Astrocyte (in vitro differentiated cells and primary cell): ENCODE measurements at regions not wholly inside any gene's neighbourhood (a gene's known extent, or its start where the extent isn't known, plus 50 kb on each side); places are given as distances from the start of the nearest gene placed in this dataset.

ENCODE experiments used
- DNase-seq: peaks from one replicate; pipeline ENCODE4 v3.0.0-alpha.2; 2010; ENCODE audit warnings: low read depth
- FAIRE-seq: peaks from 2 replicates; lab custom pipeline; 2011; peaks lifted over from hg19 to GRCh38; lab: Jason Lieb, UNC
- H2AFZ ChIP-seq: 2 replicates; pipeline ENCODE4 v1.6.0; 2012; ENCODE audit warnings: low read depth, low read length, inconsistent platforms
- H3K27ac ChIP-seq: 2 replicates; pipeline ENCODE4 v1.5.1; 2011; ENCODE audit warnings: low read depth, low read length, inconsistent platforms
- H3K27me3 ChIP-seq: 2 replicates; pipeline ENCODE4 v1.6.0; 2011; ENCODE audit warnings: low read length, inconsistent platforms; ENCODE audit not compliant: insufficient read depth
- H3K36me3 ChIP-seq: 2 replicates; pipeline ENCODE4 v1.5.1; 2011; ENCODE audit warnings: low read length, inconsistent platforms; ENCODE audit not compliant: insufficient read depth
- H3K4me1 ChIP-seq: 2 replicates; pipeline ENCODE4 v1.5.1; 2011; ENCODE audit warnings: low read length, inconsistent platforms; ENCODE audit not compliant: insufficient read depth
- H3K4me2 ChIP-seq: 2 replicates; pipeline ENCODE4 v1.6.0; 2012; ENCODE audit warnings: low read length, inconsistent platforms
- H3K4me3 ChIP-seq: 2 replicates; pipeline ENCODE4 v1.5.1; 2011; ENCODE audit warnings: low read depth, mild to moderate bottlenecking, low read length, inconsistent platforms; ENCODE audit not compliant: insufficient read depth
- H3K79me2 ChIP-seq: 2 replicates; pipeline ENCODE4 v1.6.0; 2012; ENCODE audit warnings: mild to moderate bottlenecking, low read length, inconsistent platforms; ENCODE audit not compliant: insufficient read depth
- H3K9ac ChIP-seq: 2 replicates; pipeline ENCODE4 v1.6.0; 2012; ENCODE audit warnings: mild to moderate bottlenecking, low read length, inconsistent platforms
- H3K9me3 ChIP-seq: 2 replicates; pipeline ENCODE4 v1.5.1; 2012; ENCODE audit warnings: low read depth, mild to moderate bottlenecking, low read length, inconsistent platforms; ENCODE audit not compliant: insufficient read depth
- H4K20me1 ChIP-seq: 2 replicates; pipeline ENCODE4 v1.6.0; 2012; ENCODE audit warnings: low read length, inconsistent platforms; ENCODE audit not compliant: insufficient read depth
- H3K27ac Mint-ChIP-seq: one replicate; pipeline ENCODE4 v1.8.0; 2021; ENCODE audit warnings: mild to moderate bottlenecking, mixed read lengths; ENCODE audit not compliant: unreplicated experiment
- H3K27me3 Mint-ChIP-seq: one replicate; pipeline ENCODE4 v1.8.0; 2021; ENCODE audit warnings: low read depth, mixed read lengths; ENCODE audit not compliant: unreplicated experiment
- H3K36me3 Mint-ChIP-seq: one replicate; pipeline ENCODE4 v1.8.0; 2021; ENCODE audit warnings: low read depth, mixed read lengths; ENCODE audit not compliant: unreplicated experiment
- H3K4me1 Mint-ChIP-seq: one replicate; pipeline ENCODE4 v1.8.0; 2021; ENCODE audit warnings: low read depth, mixed read lengths; ENCODE audit not compliant: unreplicated experiment
- H3K4me3 Mint-ChIP-seq: one replicate; pipeline ENCODE4 v1.8.0; 2021; ENCODE audit warnings: mild to moderate bottlenecking, moderate library complexity, mixed read lengths; ENCODE audit not compliant: unreplicated experiment
- H3K9me3 Mint-ChIP-seq: one replicate; pipeline ENCODE4 v1.8.0; 2021; ENCODE audit warnings: mild to moderate bottlenecking, mixed read lengths; ENCODE audit not compliant: unreplicated experiment
- EZH2 ChIP-seq: IDR thresholded peaks from 2 replicates; pipeline ENCODE4 v1.6.1; 2012; ENCODE audit warnings: mild to moderate bottlenecking, low read length, inconsistent platforms; ENCODE audit not compliant: insufficient read depth
- TF ChIP-seq, protein P1 (sequence below): IDR thresholded peaks from 2 replicates; pipeline ENCODE4 v1.5.1; 2011; ENCODE audit warnings: low read depth, mild to moderate bottlenecking, inconsistent platforms, low read length, moderate library complexity; ENCODE audit not compliant: insufficient read depth

DNA sequence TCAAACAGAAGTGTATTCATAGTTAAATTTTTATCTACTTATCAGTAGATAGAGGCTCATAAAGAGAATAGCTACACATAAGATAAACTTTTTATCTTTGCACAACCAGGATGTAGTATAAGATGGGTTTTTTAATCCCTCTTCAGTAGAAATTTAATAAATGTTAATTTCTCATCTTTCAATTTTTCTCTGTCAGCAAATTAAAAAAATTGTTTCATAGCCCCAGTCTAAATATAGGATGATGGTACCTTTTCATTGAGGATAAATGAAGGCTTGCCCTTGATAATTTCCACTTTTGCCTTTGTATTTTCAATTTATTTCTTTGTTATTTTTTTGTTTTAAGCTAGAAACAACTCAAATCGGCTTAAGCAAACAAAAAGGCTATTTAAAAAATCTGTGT, 251.2 kb upstream of the NOX3 start:
- H3K4me2 ChIP-seq: no peak overlapping the region
- no peaks in the 10 kb centered on the region for H3K4me1 Mint-ChIP-seq
- no peaks in the 10 kb centered on the region for H3K79me2 ChIP-seq
- TF ChIP-seq, protein P1, sequence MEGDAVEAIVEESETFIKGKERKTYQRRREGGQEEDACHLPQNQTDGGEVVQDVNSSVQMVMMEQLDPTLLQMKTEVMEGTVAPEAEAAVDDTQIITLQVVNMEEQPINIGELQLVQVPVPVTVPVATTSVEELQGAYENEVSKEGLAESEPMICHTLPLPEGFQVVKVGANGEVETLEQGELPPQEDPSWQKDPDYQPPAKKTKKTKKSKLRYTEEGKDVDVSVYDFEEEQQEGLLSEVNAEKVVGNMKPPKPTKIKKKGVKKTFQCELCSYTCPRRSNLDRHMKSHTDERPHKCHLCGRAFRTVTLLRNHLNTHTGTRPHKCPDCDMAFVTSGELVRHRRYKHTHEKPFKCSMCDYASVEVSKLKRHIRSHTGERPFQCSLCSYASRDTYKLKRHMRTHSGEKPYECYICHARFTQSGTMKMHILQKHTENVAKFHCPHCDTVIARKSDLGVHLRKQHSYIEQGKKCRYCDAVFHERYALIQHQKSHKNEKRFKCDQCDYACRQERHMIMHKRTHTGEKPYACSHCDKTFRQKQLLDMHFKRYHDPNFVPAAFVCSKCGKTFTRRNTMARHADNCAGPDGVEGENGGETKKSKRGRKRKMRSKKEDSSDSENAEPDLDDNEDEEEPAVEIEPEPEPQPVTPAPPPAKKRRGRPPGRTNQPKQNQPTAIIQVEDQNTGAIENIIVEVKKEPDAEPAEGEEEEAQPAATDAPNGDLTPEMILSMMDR: no peak
- TF ChIP-seq EZH2: no peak
- no peak overlapping the region for H3K27ac ChIP-seq
- FAIRE-seq (no peak), DNase-seq (no peak)
- no peak overlapping the region for H3K4me3 Mint-ChIP-seq
- no peak overlapping the region for H3K9ac ChIP-seq
- H3K9me3 Mint-ChIP-seq: peaks cover 7% of the 10 kb centered on the region
- no peaks in the 10 kb centered on the region for H3K4me1 ChIP-seq
- H2AFZ ChIP-seq: no peak overlapping the region
- H4K20me1 ChIP-seq: no peaks in the 10 kb centered on the region
- H3K27me3 Mint-ChIP-seq: no peaks in the 10 kb centered on the region
- no peak overlapping the region for H3K27ac Mint-ChIP-seq
- no peaks in the 10 kb centered on the region for H3K36me3 Mint-ChIP-seq
- no peak overlapping the region for H3K4me3 ChIP-seq
- no peaks in the 10 kb centered on the region for H3K9me3 ChIP-seq
- H3K36me3 ChIP-seq: no peaks in the 10 kb centered on the region
- no peaks in the 10 kb centered on the region for H3K27me3 ChIP-seq

GRCh38 chr6:155706341-155706740, 250.7 kb upstream of the NOX3 start:
- Mint-ChIP-seq H3K27me3 (no peaks in the 10 kb centered on the region), H3K4me1 (no peaks in the 10 kb centered on the region), H3K4me3 (no peak overlapping the region), H3K9me3 (peaks cover 7% of the 10 kb centered on the region), H3K36me3 (no peaks in the 10 kb centered on the region), H3K27ac (no peak overlapping the region)
- H2AFZ ChIP-seq: no peak overlapping the region
- no peak overlapping the region for H3K4me3 ChIP-seq
- no peak overlapping the region for H3K4me2 ChIP-seq
- FAIRE-seq (no peak), DNase-seq (no peak)
- TF ChIP-seq, protein P1: no peak
- no peak for TF ChIP-seq EZH2
- no peaks in the 10 kb centered on the region for H3K9me3 ChIP-seq
- H4K20me1 ChIP-seq: no peaks in the 10 kb centered on the region
- no peaks in the 10 kb centered on the region for H3K36me3 ChIP-seq
- no peaks in the 10 kb centered on the region for H3K79me2 ChIP-seq
- H3K27ac ChIP-seq: no peak overlapping the region
- H3K27me3 ChIP-seq: no peaks in the 10 kb centered on the region
- no peak overlapping the region for H3K9ac ChIP-seq
- H3K4me1 ChIP-seq: no peaks in the 10 kb centered on the region

GRCh38 chr6:155701342-155701741, 245.7 kb upstream of the NOX3 start:
- Mint-ChIP-seq H3K36me3 (peaks cover 1% of the 10 kb centered on the region), H3K4me1 (no peaks in the 10 kb centered on the region), H3K9me3 (peaks cover 3% of the 10 kb centered on the region), H3K4me3 (no peak overlapping the region), H3K27ac (no peak overlapping the region), H3K27me3 (no peaks in the 10 kb centered on the region)
- Histone ChIP-seq H3K9me3 (no peaks in the 10 kb centered on the region), H4K20me1 (no peaks in the 10 kb centered on the region), H3K27ac (no peak overlapping the region), H3K36me3 (no peaks in the 10 kb centered on the region), H3K4me3 (no peak overlapping the region), H3K79me2 (no peaks in the 10 kb centered on the region), H3K27me3 (no peaks in the 10 kb centered on the region), H3K9ac (no peak overlapping the region), H3K4me1 (no peaks in the 10 kb centered on the region), H3K4me2 (no peak overlapping the region), H2AFZ (no peak overlapping the region)
- DNase-seq: no peak
- TF ChIP-seq EZH2: no peak
- TF ChIP-seq, protein P1: no peak
- FAIRE-seq: no peak
